ENCODE measurements at regions not wholly inside any gene's neighbourhood (a gene's known extent, or its start where the extent isn't known, plus 50 kb on each side); places are given as distances from the start of the nearest gene placed in this dataset.

GRCh38 chr3:176755977-176756376 is 441.3 kb downstream of the TBL1XR1 start:
- Histone ChIP-seq H3K79me2 (ENCODE audit: insufficient read depth, low read length) (no peaks in the 10 kb centered on the region), H2AFZ (ENCODE audit: insufficient read depth, low read depth, low read length, poor library complexity, severe bottlenecking) (no peak overlapping the region), H3K4me2 (replicated peaks; ENCODE audit: extremely low read depth, low read length, poor library complexity, severe bottlenecking) (no peak overlapping the region), H3K9ac (ENCODE audit: insufficient read depth, low read length, poor library complexity, severe bottlenecking) (no peak overlapping the region), H4K20me1 (ENCODE audit: insufficient read depth, low read length) (no peaks in the 10 kb centered on the region), H3K36me3 (replicated peaks in 1 of 2; ENCODE audit: control insufficient read depth in 1 of 2, insufficient read depth in 2 of 2, low read length in 2 of 2) (no peaks in the 10 kb centered on the region), H3K4me3 (replicated peaks in 1 of 3; ENCODE audit: low read depth in 2 of 3, low read length in 3 of 3) (no peak overlapping the region), H3K27ac (ENCODE audit: low read depth in 1 of 2, low read length in 2 of 2) (no peak overlapping the region), H3K9me3 (replicated peaks in 1 of 2; ENCODE audit: control insufficient read depth in 1 of 2, insufficient read depth in 1 of 2, low read length in 2 of 2) (no peaks in the 10 kb centered on the region), H3K4me1 (ENCODE audit: control insufficient read depth in 1 of 2, insufficient read depth in 2 of 2, low read length in 2 of 2) (no peaks in the 10 kb centered on the region), H3K27me3 (ENCODE audit: control insufficient read depth in 2 of 2, insufficient read depth in 2 of 2, low read length in 2 of 2) (no peaks in the 10 kb centered on the region)
- DNase-seq: no peak
- intact Hi-C loops (cut with micrococcal nuclease): no loop called here
- H3K4me3 Mint-ChIP-seq: no peak overlapping the region
- peaks cover 2 to 9% (median 3%) of the 10 kb centered on the region in 7 donors for H3K9me3 Mint-ChIP-seq
- H3K4me1 Mint-ChIP-seq: no peaks in the 10 kb centered on the region
- peaks cover 0 to 1% (median 0%) of the 10 kb centered on the region in 3 donors for H3K27me3 Mint-ChIP-seq (ENCODE audit: low read depth in 3 of 3)
- TF ChIP-seq CTCF (IDR thresholded peaks at IDR 0.05): no peak
- WGBS (ENCODE audit: insufficient coverage): 95% methylated on average over 4 of the region's 6 CpGs
- no peak overlapping the region for H3K27ac Mint-ChIP-seq
- H3K36me3 Mint-ChIP-seq: no peaks in the 10 kb centered on the region

- intact Hi-C loops (cut with micrococcal nuclease): no loop called here
- no peaks in the 10 kb centered on the region for H3K36me3 Mint-ChIP-seq
- Histone ChIP-seq H3K4me3 (replicated peaks in 1 of 3; ENCODE audit: low read depth in 2 of 3, low read length in 3 of 3) (no peak overlapping the region), H3K79me2 (ENCODE audit: insufficient read depth, low read length) (no peaks in the 10 kb centered on the region), H3K36me3 (replicated peaks in 1 of 2; ENCODE audit: control insufficient read depth in 1 of 2, insufficient read depth in 2 of 2, low read length in 2 of 2) (no peaks in the 10 kb centered on the region), H3K27me3 (ENCODE audit: control insufficient read depth in 2 of 2, insufficient read depth in 2 of 2, low read length in 2 of 2) (no peaks in the 10 kb centered on the region), H4K20me1 (ENCODE audit: insufficient read depth, low read length) (no peaks in the 10 kb centered on the region), H3K27ac (ENCODE audit: low read depth in 1 of 2, low read length in 2 of 2) (no peak overlapping the region), H2AFZ (ENCODE audit: insufficient read depth, low read depth, low read length, poor library complexity, severe bottlenecking) (no peak overlapping the region), H3K9me3 (replicated peaks in 1 of 2; ENCODE audit: control insufficient read depth in 1 of 2, insufficient read depth in 1 of 2, low read length in 2 of 2) (no peaks in the 10 kb centered on the region), H3K9ac (ENCODE audit: insufficient read depth, low read length, poor library complexity, severe bottlenecking) (no peak overlapping the region), H3K4me2 (replicated peaks; ENCODE audit: extremely low read depth, low read length, poor library complexity, severe bottlenecking) (no peak overlapping the region), H3K4me1 (ENCODE audit: control insufficient read depth in 1 of 2, insufficient read depth in 2 of 2, low read length in 2 of 2) (no peaks in the 10 kb centered on the region)
- peaks cover 0 to 1% (median 0%) of the 10 kb centered on the region in 3 donors for H3K27me3 Mint-ChIP-seq (ENCODE audit: low read depth in 3 of 3)
- WGBS (ENCODE audit: insufficient coverage): no CpG with 5 or more reads among the region's 1 CpG
- H3K4me1 Mint-ChIP-seq: no peaks in the 10 kb centered on the region
- DNase-seq: no peak
- no peak overlapping the region for H3K4me3 Mint-ChIP-seq
- H3K9me3 Mint-ChIP-seq: peaks cover 2 to 9% (median 3%) of the 10 kb centered on the region in 7 donors
- no peak for TF ChIP-seq CTCF (IDR thresholded peaks at IDR 0.05)
- no peak overlapping the region for H3K27ac Mint-ChIP-seq
These were observed 441.7 kb downstream of the TBL1XR1 start for GRCh38 chr3:176755552-176755951.
